ENCODE measurements at regions not wholly inside any gene's neighbourhood (a gene's known extent, or its start where the extent isn't known, plus 50 kb on each side); places are given as distances from the start of the nearest gene placed in this dataset.
"Not testable (repeated sequence)": the region's sequence is repeated elsewhere in the genome, so short reads cannot be mapped to it uniquely, and the experiment has no call there.

DNA sequence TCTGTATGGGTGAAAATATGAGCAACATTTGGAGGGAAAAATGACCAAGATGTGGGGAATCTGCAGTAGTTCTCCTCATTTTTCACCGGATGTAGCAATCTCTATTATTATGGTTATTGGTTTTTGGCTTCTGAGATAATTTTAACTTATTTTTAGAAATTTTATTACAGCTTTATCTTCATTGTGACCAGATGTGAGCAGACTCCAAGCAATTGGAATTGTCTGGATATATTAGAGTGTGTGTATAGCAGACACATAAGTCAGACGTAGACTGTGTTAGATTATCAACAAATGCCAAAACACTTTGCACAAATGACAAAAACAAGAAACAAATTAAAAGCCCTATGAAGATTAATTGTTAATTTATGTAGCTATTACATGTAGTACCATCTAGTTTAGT is 249.1 kb downstream of the DNAJB9 start:
- FAIRE-seq = no peak

DNA sequence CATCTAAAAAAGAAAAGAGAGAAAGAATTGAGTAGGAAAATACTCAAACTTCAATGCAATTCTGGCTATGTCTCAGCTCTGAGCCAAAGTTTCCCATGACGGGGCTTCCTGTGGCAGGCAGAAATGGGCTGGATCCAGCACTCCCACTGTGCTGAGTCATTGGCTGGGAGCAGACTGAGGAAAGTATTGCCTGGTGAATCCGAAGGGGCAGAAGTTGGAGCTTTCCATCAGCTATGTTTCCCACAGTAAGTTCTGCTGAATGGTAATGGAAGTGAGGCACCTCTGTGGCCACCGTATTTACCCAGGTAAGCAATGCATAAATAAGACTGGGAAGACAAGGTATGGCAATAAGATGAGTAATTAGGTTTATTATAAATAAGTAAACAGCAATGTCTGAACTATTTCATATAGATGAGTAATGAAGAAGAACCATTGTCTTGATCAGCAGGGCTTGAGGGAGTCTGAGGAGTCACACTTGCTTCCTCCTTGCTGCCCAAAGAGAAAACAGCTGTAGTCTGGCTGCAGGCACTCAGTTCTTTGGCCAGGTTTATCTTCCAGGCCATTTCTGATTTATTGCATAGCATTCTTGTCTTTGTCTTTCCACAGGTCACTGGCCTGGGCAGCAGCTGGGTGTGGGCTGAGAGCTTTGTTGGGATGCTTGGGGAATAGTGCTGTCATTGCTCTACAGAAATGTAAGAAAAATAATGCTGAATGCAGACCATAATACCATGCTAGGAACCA is 255.3 kb downstream of the DNAJB9 start:
- no peak for FAIRE-seq

DNA sequence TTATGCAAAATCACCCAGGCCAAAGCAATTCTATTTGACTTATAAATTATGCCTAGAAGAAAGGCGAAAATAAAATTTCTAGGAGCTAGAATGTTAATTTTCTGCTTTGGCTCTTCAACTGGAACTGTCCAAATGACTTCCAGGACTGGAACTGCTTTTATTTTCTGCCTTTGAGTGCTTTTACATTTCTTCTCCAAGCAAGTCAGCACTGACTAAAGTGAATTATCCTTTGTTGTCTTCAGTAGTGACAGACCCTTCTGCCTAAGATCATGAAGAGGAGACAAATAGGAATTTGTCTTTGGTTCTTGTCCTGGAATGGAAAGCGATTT is 255.9 kb downstream of the DNAJB9 start:
- FAIRE-seq = no peak

- FAIRE-seq = no peak
Measured at GRCh38 chr7:108836256-108836655, 266.6 kb downstream of the DNAJB9 start.

- FAIRE-seq = no peak
Measured at GRCh38 chr7:108838198-108838597, 268.5 kb downstream of the DNAJB9 start.

DNA sequence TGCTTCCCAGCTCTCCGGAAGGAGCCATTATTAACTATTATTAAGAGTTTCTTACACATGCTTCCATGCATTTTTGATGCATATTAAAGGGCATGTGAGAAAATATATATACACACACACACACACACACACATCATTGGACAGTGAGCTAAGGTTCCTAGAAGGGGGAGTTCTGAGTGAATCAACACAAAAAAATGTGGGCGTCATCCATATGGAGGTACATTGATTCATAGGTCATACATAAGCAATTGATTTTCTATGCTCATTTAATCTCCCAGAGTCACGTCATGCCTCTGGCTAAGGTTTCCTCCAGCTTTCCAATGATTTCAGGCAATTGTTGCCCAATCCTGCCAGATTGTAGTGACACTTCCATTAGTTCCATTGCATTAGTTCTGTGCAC is 269.4 kb downstream of the DNAJB9 start:
- FAIRE-seq = no peak

DNA sequence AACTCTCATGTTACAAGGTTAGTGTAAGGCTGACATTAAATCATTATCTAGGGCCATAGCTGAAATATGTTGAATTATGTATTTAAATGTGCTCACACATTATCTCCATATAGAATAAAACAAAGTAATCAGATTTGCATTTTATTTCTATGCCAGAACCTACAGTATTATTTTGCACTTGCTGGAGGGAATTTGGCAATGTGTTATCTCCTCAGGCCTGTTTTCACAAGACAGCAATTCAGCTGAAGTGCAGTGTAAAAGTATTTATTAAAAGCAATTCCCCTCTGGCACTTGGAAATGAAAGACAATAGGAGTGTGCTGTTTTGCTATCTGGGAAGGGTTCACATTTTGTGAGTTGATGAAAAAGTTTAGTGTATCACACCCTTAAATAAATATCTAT is 276.3 kb downstream of the DNAJB9 start:
- no peak for FAIRE-seq

DNA sequence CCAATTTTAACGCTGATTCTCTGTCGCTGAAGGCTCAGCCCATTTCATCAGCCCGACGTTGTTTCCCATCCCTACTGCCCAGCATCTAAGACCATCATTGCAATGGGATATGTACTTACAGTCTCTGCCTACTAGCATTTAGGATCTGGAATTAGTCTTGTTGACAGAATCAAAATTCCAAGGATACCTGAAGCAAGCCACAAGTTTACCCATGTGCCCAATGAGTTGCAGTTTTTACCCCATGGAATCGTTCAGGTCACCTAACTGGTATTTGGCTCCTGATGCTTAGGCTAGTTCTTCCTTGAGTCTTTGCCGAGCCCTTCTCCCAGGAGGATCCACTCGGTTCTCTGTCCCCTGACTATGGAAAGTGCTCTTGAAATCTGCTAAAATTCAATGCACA is 276.8 kb downstream of the DNAJB9 start:
- FAIRE-seq = no peak

GRCh38 chr7:108848486-108848885 is 278.8 kb downstream of the DNAJB9 start:
- FAIRE-seq = no peak

- no peak for FAIRE-seq
Measured at GRCh38 chr7:108860615-108861014, 290.9 kb downstream of the DNAJB9 start.

DNA sequence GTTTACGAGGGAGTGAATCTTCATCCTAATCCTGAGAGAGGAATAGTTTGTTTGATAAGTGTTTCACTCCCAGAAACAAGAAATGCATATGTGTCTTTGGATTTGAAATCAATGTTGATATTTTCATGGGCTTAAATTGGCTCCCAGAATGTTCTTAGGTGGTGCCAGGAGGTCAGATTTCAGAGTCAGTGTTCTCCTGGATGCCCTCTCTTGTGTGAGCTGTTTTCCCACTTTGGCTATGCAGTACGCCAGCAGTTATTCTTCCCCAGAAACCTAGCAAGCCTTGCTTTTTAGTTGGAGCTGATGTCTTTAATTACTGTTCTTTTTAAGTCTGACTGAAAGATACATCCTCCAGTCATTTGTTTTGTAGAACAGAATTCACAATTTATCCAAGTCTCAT is 291.4 kb downstream of the DNAJB9 start:
- FAIRE-seq = no peak

DNA sequence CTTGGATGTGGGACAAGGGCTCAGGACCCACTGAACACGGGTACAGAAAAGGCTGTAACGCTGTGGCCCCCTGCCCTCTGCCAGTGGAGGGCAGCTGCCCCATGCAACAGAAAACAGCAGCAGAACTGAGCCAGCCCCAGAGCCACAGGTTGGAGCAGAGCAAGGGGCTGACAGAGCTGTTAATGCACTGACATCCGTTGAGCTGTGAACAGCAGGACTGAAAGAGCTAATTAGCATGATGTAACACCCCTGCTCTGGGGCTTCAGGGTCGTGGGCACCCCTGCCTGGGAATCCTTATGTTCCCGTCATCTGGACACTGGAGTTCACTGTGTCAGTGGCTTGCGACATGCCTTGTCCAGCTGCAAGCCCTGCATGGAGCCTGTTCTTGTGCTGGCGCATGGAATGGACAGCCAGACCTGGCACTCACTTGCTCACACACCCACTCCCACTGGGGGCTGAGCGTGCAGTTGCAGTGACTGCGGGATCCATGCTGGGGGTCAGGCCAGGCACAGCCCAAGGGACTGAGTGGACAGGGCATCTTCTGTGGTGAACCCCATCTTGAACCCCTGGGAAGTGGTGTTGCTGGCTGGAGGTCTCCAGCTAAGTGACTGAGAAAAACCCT is 293.7 kb downstream of the DNAJB9 start:
- no peak for FAIRE-seq

DNA sequence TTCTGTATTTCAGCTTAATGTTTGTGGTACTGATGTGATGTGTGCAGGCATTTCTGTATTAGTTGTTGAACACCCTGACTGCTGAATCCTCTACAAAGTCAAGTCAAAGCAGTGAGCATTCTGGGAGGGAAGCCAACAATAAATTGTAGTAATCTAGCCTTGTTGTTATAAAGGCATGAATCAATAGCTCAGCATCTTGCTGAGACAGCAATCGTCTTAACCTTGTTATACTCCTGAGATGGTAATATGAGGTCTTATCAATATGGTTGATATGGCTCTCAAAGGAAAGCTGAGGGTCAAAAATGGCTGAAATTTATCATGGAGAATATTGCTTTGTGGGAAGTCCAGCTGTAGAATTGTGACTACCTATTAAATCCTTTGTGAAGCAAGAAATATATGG is 299.4 kb downstream of the DNAJB9 start:
- FAIRE-seq = no peak

- no peak for FAIRE-seq
Measured at GRCh38 chr7:108875139-108875538, 305.5 kb downstream of the DNAJB9 start.

DNA sequence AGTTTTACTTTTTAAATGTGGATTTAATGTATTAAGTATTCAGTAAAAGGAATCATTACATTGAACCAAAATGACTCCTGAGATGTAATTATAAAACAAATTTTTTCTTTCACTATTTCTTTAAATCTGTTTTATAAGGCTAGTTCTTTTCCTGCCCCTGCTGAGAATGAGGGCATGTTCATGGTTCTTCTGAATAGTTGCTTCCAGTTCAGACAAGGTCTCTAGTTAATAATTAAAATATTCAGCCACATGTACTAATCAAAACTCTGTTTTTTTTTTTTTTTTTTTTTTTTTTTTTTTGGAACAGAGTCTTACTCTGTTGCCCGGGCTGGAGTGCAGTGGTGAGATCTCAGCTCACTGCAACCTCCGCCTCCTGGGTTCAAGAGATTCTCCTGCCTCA is 321.2 kb downstream of the DNAJB9 start:
- no peak for FAIRE-seq

DNA sequence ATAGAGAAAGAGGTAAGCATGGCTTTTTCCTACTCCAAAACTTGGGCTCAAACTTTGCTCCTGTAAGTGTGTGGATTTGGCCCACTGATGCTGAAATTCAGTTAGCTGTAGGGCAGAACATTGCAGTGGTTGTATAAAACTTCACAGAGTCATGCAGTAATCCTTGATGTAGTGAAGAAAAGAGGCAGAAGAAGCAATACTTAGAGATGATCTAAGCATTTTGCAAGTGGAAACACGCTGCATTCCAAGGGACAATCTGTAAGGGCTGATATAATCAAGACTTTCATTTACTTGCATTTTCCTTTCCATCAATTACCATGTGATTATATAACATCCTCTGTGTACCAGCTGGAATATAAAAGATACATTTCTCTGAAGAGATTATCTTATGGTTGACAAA is 338.8 kb downstream of the DNAJB9 start:
- no peak for FAIRE-seq

DNA sequence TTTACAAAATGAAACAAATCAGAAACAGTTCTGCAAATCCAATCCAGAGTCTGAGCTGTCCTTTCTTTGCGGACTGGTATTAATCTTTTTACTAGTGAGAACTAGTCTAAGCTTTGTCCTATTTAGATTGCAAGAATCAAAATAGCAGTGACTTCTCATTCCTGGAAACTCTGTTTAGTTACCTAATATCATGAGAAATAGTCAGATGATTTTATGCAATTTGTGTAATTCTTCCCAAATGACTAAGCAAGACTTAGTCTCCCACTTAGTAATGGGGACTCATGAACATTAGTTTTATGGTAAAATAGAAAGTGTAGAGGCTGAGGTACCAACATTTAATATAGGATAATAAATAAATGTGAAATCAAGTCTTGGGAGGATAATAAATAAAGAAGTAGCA is 341.3 kb downstream of the DNAJB9 start:
- FAIRE-seq = no peak

DNA sequence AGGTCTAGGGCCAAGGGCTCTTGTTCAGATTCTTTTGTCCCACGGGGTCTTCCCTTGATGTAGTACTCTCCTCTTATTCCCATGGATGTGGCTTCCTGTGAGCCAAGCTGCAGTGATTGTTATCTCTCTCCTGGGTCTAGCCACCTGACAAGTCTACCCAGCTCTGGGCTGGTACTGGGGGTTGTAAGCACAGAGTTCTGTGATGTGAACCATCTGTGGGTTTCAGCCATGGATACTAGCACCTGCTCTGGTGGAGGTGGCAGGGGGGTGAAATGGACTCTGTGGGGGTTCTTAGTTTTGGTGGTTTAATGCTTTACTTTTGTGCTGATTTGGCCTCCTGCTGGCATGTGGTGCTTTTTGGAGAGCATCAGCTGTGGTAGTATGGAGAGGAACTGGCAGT is 350.8 kb downstream of the DNAJB9 start:
- FAIRE-seq = no peak

DNA sequence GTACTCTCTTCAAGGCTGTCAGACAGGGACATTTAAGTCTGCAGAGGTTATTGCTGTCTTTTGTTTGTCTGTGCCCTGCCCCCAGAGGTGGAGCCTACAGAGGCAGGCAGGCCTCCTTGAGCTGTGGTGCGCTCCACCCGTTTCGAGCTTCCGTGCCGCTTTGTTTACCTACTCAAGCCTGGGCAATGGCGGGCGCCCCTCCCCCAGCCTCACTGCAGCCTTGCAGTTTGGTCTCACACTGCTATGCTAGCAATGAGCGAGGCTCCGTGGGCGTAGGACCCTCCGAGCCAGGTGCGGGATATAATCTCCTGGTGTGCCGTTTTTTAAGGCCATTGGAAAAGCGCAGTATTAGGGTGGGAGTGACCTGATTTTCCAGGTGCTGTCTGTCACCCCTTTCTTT is 373.4 kb downstream of the DNAJB9 start:
- not testable (repeated sequence) for FAIRE-seq

- no peak for FAIRE-seq
Measured at GRCh38 chr7:108947526-108947925, 377.9 kb downstream of the DNAJB9 start.

DNA sequence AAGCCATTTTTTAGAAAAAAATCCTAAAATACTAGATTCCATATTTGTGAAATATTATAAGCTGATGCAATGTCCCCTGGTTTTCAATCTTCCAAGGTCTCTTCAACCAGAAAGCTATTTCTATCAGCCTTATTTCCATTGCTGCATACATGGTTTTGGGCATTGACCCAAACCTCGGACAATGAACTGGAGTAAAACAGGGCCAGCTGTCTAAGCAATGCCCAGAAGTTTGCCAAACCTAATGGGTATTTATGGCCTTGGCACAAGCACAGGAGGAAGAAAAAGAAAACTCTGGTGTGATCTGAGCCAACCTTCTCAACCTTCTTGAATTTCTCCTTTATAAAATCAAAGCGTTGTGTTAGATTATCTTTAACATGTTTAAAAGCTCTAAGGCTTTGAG is 402.3 kb downstream of the DNAJB9 start:
- no peak for FAIRE-seq

DNA sequence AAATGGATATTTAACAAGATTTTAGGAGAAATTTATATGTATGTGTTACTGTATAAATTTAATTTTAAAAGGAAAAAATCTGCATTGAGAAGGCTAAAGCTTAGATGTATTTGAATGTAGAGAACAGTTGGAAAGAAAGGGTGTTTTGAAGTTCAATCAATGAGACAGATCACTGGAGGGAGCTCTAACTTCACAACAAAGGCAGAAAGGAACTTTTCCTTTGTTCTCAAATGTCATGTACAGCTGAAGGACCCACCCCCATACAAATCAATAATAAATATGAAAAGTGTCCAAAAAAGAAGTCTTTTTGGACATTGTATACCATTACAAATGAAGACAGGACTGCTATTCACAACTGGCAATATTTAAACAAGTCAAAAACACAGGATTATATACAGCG is 403.4 kb downstream of the DNAJB9 start:
- FAIRE-seq = no peak

- FAIRE-seq = no peak
Measured at GRCh38 chr7:108974641-108975040, 405.0 kb downstream of the DNAJB9 start.

- FAIRE-seq = no peak
Measured at GRCh38 chr7:108985037-108985436, 415.4 kb downstream of the DNAJB9 start.

- no peak for FAIRE-seq
Measured at GRCh38 chr7:108989319-108989718, 419.6 kb downstream of the DNAJB9 start.
